ENCODE measurements at regions not wholly inside any gene's neighbourhood (a gene's known extent, or its start where the extent isn't known, plus 50 kb on each side); places are given as distances from the start of the nearest gene placed in this dataset.

- no peak overlapping the region for H3K4me3 Mint-ChIP-seq
- H3K36me3 Mint-ChIP-seq (ENCODE audit: low read depth): no peaks in the 10 kb centered on the region
- no peaks in the 10 kb centered on the region for H3K4me1 Mint-ChIP-seq
- POLR2A ChIA-PET: no interaction called here
- CTCF ChIA-PET: no interaction called here
- no peaks in the 10 kb centered on the region for H3K27me3 Mint-ChIP-seq
- TF ChIP-seq CTCF (IDR thresholded peaks at IDR 0.05): no peak
- intact Hi-C loops (cut with micrococcal nuclease): no loop called here
- ATAC-seq (ENCODE audit: low read depth): no peak
- no peak for DNase-seq
- H3K9me3 Mint-ChIP-seq: peaks cover 2% of the 10 kb centered on the region
- H3K27ac Mint-ChIP-seq: no peak overlapping the region
These were observed 292.5 kb upstream of the FAM98A start for GRCh38 chr2:33891616-33892015.

GRCh38 chr2:33890686-33891085, 291.6 kb upstream of the FAM98A start:
- no peak overlapping the region for H3K4me3 Mint-ChIP-seq
- CTCF ChIA-PET: no interaction called here
- no peaks in the 10 kb centered on the region for H3K36me3 Mint-ChIP-seq (ENCODE audit: low read depth)
- no peaks in the 10 kb centered on the region for H3K27me3 Mint-ChIP-seq
- H3K4me1 Mint-ChIP-seq: no peaks in the 10 kb centered on the region
- peaks cover 2% of the 10 kb centered on the region for H3K9me3 Mint-ChIP-seq
- TF ChIP-seq CTCF (IDR thresholded peaks at IDR 0.05): no peak
- H3K27ac Mint-ChIP-seq: no peak overlapping the region
- no peak for DNase-seq
- ATAC-seq (ENCODE audit: low read depth): no peak
- POLR2A ChIA-PET: no interaction called here
- intact Hi-C loops (cut with micrococcal nuclease): no loop called here

- no peak overlapping the region for H3K4me3 Mint-ChIP-seq
- POLR2A ChIA-PET: no interaction called here
- no peak for TF ChIP-seq CTCF (IDR thresholded peaks at IDR 0.05)
- H3K36me3 Mint-ChIP-seq (ENCODE audit: low read depth): no peaks in the 10 kb centered on the region
- H3K4me1 Mint-ChIP-seq: no peaks in the 10 kb centered on the region
- no peak overlapping the region for H3K27ac Mint-ChIP-seq
- ATAC-seq (ENCODE audit: low read depth): no peak
- peaks cover 2% of the 10 kb centered on the region for H3K9me3 Mint-ChIP-seq
- CTCF ChIA-PET: no interaction called here
- no peak for DNase-seq
- intact Hi-C loops (cut with micrococcal nuclease): no loop called here
- no peaks in the 10 kb centered on the region for H3K27me3 Mint-ChIP-seq
These were observed 278.4 kb upstream of the FAM98A start for GRCh38 chr2:33877348-33878016.

- DNase-seq: no peak
- no peaks in the 10 kb centered on the region for H3K27me3 Mint-ChIP-seq
- no peak overlapping the region for H3K27ac Mint-ChIP-seq
- peaks cover 22% of the 10 kb centered on the region for H3K9me3 Mint-ChIP-seq
- intact Hi-C loops (cut with micrococcal nuclease): no loop called here
- H3K4me3 Mint-ChIP-seq: no peak overlapping the region
- no peak for ATAC-seq (ENCODE audit: low read depth)
- CTCF ChIA-PET: no interaction called here
- no peaks in the 10 kb centered on the region for H3K36me3 Mint-ChIP-seq (ENCODE audit: low read depth)
- no peak for TF ChIP-seq CTCF (IDR thresholded peaks at IDR 0.05)
- H3K4me1 Mint-ChIP-seq: no peaks in the 10 kb centered on the region
- POLR2A ChIA-PET: no interaction called here
These were observed 274.0 kb upstream of the FAM98A start for GRCh38 chr2:33873076-33873605.

GRCh38 chr2:33859811-33860461, 260.8 kb upstream of the FAM98A start:
- ChIA-PET CTCF (no interaction called here), POLR2A (no interaction called here)
- no peak for DNase-seq
- Mint-ChIP-seq H3K4me3 (no peak overlapping the region), H3K9me3 (peaks cover 5% of the 10 kb centered on the region), H3K27me3 (no peaks in the 10 kb centered on the region), H3K36me3 (ENCODE audit: low read depth) (no peaks in the 10 kb centered on the region), H3K27ac (no peak overlapping the region), H3K4me1 (no peaks in the 10 kb centered on the region)
- no peak for TF ChIP-seq CTCF (IDR thresholded peaks at IDR 0.05)
- intact Hi-C loops (cut with micrococcal nuclease): no loop called here
- no peak for ATAC-seq (ENCODE audit: low read depth)

Measured in activated B cell treated with CpG ODN at 0.5 μM for 24 hours (primary cell).